ENCODE measurements at regions not wholly inside any gene's neighbourhood (a gene's known extent, or its start where the extent isn't known, plus 50 kb on each side); places are given as distances from the start of the nearest gene placed in this dataset.

GRCh38 chr20:11063444-11063843 lies 389.6 kb upstream of the JAG1 start:
- H3K4me3 ChIP-seq, result no peak overlapping the region
- no peak for TF ChIP-seq CTCF (IDR thresholded peaks at IDR 0.05)
- no peak for TF ChIP-seq POLR2A (IDR thresholded peaks at IDR 0.05)
- no peak for DNase-seq
- H3K27ac ChIP-seq, result no peak overlapping the region
- H3K9me3 ChIP-seq, result no peaks in the 10 kb centered on the region
- no peaks in the 10 kb centered on the region for H3K36me3 ChIP-seq
- intact Hi-C loops (cut with DNase I), result no loop called here
- WGBS, 2 donors, result 68 to 89% methylated on average over 3 of the region's 3 CpGs
- H3K4me1 ChIP-seq, result no peaks in the 10 kb centered on the region
- no peaks in the 10 kb centered on the region for H3K27me3 ChIP-seq

GRCh38 chr20:11064946-11065345 lies 391.1 kb upstream of the JAG1 start:
- 89 to 90% methylated on average over 2 of the region's 2 CpGs for WGBS, 2 donors
- Histone ChIP-seq H3K4me1 (no peaks in the 10 kb centered on the region), H3K36me3 (no peaks in the 10 kb centered on the region), H3K4me3 (no peak overlapping the region), H3K9me3 (no peaks in the 10 kb centered on the region), H3K27me3 (no peaks in the 10 kb centered on the region), H3K27ac (no peak overlapping the region)
- TF ChIP-seq POLR2A (IDR thresholded peaks at IDR 0.05) (no peak), CTCF (IDR thresholded peaks at IDR 0.05) (no peak)
- DNase-seq, result no peak
- intact Hi-C loops (cut with DNase I), result no loop called here

- no peak overlapping the region for H3K27ac ChIP-seq
- no peaks in the 10 kb centered on the region for H3K27me3 ChIP-seq
- H3K9me3 ChIP-seq, result peaks cover 0 to 3% (median 0%) of the 10 kb centered on the region in 3 donors
- TF ChIP-seq CTCF (IDR thresholded peaks at IDR 0.05) (no peak), POLR2A (IDR thresholded peaks at IDR 0.05) (no peak)
- WGBS, 2 donors, result 76 to 77% methylated on average over 1 of the region's 1 CpG
- no peak for DNase-seq
- no peak overlapping the region for H3K4me3 ChIP-seq
- intact Hi-C loops (cut with DNase I), result no loop called here
- no peaks in the 10 kb centered on the region for H3K36me3 ChIP-seq
- no peaks in the 10 kb centered on the region for H3K4me1 ChIP-seq
These were observed 393.6 kb upstream of the JAG1 start for GRCh38 chr20:11067359-11067758.

- no peak for DNase-seq
- H3K36me3 ChIP-seq, result no peaks in the 10 kb centered on the region
- H3K4me1 ChIP-seq, result no peaks in the 10 kb centered on the region
- intact Hi-C loops (cut with DNase I), result no loop called here
- no peak overlapping the region for H3K4me3 ChIP-seq
- WGBS, 2 donors, result 80 to 84% methylated on average over 1 of the region's 1 CpG
- no peak overlapping the region for H3K27ac ChIP-seq
- TF ChIP-seq POLR2A (IDR thresholded peaks at IDR 0.05), result no peak
- no peaks in the 10 kb centered on the region for H3K27me3 ChIP-seq
- peaks cover 0 to 3% (median 0%) of the 10 kb centered on the region in 3 donors for H3K9me3 ChIP-seq
These were observed 399.2 kb upstream of the JAG1 start for GRCh38 chr20:11072982-11073381.

- Histone ChIP-seq H3K36me3 (no peaks in the 10 kb centered on the region), H3K4me3 (no peak overlapping the region)
- 73 to 74% methylated on average over 9 to 10 of the region's 10 CpGs for WGBS, 2 donors
These were observed 402.8 kb upstream of the JAG1 start for GRCh38 chr20:11076434-11077105.

More at GRCh38 chr20:11076434-11077105, 402.8 kb upstream of the JAG1 start:
- DNase-seq, result no peak
- intact Hi-C loops (cut with DNase I), result no loop called here
- Histone ChIP-seq H3K9me3 (peaks cover 0 to 1% (median 0%) of the 10 kb centered on the region in 3 donors), H3K27ac (no peak overlapping the region), H3K4me1 (no peaks in the 10 kb centered on the region), H3K27me3 (no peaks in the 10 kb centered on the region)
- no peak for TF ChIP-seq POLR2A (IDR thresholded peaks at IDR 0.05)
- no peak for TF ChIP-seq CTCF (IDR thresholded peaks at IDR 0.05)
